Vagina (tissue), 2 donors: ENCODE measurements at regions not wholly inside any gene's neighbourhood (a gene's known extent, or its start where the extent isn't known, plus 50 kb on each side); places are given as distances from the start of the nearest gene placed in this dataset.

ENCODE experiments used
- CTCF ChIP-seq, 3 experiments: fragments of 450-650 bp in 2 of 3; fragments of 200-600 bp in 1 of 3; sonication (generic) in 1 of 3; IDR thresholded peaks; one replicate each; pipeline ENCODE4 v1.5.1; 2017 to 2019; ENCODE audit warnings: antibody characterized with exemption in 3 of 3, mild to moderate bottlenecking in 2 of 3, moderate library complexity in 2 of 3
- POLR2AphosphoS5 ChIP-seq, 2 donors: sonication (generic); formaldehyde crosslinking; IDR thresholded peaks; one replicate each; pipeline ENCODE4 v1.9.0; 2017; ENCODE audit warnings: antibody characterized with exemption in 2 of 2, mild to moderate bottlenecking in 2 of 2, low read depth in 1 of 2; ENCODE audit not compliant: insufficient read depth in 1 of 2

- TF ChIP-seq CTCF (IDR thresholded peaks at IDR 0.05): no peak
- no peak for TF ChIP-seq POLR2AphosphoS5 (IDR thresholded peaks at IDR 0.05; ENCODE audit: insufficient read depth in 1 of 2, low read depth in 1 of 2)
These were observed 410.3 kb downstream of the PCNX1 start for GRCh38 chr14:71317385-71318096.
